ENCODE measurements at regions not wholly inside any gene's neighbourhood (a gene's known extent, or its start where the extent isn't known, plus 50 kb on each side); places are given as distances from the start of the nearest gene placed in this dataset.
"Not testable (repeated sequence)": the region's sequence is repeated elsewhere in the genome, so short reads cannot be mapped to it uniquely, and the experiment has no call there.

DNA sequence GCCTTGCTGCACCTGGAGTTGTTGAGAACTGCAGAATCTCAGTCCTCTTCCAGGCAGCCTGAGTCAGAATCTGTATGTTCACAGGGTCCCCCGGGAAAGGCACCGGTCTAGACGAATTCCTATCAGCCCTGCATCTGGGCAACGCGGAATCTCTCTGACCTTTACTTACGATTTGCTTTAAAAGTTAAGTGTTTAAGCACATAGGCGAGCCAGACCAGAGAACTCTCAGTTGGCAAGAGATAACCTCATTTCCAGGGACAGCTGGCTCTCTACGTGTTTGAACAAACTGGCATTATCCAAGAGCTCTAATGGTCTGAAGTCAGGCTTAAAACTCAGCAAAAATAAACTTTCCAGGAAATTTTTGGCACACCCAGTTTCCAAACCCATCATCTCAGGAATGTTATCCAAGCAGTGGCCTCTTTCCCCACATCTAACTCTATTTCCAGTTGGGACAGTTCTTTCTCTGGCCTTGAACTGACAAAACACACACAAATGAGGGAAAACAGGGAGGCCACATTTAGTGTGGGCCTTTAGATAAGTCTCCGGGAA is 53.4 kb downstream of the HES1 start:
- DNase-seq: no peak

GRCh38 chr3:194191850-194192249 is 55.9 kb downstream of the HES1 start:
- not testable (repeated sequence) for DNase-seq

DNA sequence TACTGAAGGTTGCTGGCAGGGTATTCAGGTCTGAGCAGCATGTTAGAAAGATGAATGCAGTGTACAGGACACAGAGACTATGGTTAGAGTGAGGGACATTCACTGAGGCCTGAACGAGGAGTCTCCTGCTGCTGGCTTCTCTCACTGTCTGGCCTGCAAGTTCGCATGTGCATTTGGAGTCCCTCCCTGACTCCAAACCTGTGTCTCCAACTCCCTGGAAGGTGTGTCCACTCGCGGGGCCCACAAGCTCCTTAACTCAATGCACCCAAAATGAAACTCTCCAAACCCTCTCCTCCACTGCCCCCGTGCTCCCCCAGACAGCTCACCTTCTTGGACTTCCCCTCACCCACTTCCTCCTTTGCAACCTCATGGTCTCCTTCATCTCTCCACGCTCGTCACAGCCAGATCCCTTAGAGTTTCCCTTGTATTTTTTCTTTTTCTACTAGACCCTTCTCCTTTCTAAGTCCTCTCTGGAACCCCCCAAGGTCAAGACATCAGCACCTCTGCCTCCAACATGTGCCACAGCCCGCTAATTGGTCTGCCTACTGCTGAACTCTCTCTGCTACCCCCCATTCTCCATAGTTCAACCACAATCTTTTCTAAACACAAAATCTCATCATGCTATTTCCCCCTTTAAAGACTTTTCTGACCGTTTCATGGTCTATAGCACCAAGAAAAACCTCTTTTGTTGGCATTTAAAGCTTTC is 58.3 kb downstream of the HES1 start:
- DNase-seq: no peak

- no peak for DNase-seq
Observed at GRCh38 chr3:194194757-194195085, 58.8 kb downstream of the HES1 start.

DNA sequence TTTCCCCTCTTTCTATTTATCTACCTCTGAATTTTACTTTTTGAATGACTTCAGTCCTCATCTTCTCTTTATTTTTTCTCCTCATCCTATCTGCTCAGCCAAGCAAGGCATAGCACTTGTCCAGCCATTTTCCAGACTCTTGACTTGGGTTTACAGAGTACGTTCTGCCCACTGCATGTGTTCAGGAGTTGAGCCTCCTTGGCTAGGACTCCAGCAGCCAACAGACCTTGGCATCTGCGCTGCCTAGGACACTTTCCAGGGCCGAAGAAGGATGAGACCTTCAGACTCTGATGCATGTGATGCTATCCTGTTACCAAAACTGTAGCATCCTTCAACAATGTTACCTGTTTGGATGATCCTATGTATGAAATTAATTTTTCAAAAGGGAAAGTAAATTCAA is 59.7 kb downstream of the HES1 start:
- no peak for DNase-seq

- no peak for DNase-seq
Observed at GRCh38 chr3:194196876-194197275, 60.9 kb downstream of the HES1 start.

DNA sequence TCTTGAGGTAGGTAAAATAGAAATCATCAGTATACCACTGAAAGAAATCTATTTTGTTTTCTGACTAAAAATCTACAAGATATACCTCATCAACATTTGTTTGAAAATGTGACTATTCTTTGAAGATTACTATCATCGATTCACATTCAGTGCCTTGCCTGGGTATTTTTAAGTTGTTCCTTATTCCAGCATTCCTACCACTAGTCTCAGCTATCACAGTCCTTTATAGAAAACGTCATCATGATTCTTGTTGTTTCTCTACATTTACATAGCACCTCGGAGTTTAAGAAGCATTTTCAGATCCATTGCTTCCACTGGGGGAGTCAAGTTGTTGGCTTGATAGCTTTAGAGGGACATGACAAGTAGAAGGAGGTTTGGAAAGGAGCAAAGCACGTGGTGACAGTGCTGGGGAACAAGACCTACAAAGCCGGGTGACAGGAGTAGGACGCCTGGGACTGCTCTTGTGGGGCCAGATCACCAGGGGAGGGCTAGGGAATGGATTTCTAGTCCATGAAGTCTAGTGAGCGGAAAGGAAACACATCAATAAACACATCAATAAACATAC is 61.5 kb downstream of the HES1 start:
- DNase-seq: no peak

DNA sequence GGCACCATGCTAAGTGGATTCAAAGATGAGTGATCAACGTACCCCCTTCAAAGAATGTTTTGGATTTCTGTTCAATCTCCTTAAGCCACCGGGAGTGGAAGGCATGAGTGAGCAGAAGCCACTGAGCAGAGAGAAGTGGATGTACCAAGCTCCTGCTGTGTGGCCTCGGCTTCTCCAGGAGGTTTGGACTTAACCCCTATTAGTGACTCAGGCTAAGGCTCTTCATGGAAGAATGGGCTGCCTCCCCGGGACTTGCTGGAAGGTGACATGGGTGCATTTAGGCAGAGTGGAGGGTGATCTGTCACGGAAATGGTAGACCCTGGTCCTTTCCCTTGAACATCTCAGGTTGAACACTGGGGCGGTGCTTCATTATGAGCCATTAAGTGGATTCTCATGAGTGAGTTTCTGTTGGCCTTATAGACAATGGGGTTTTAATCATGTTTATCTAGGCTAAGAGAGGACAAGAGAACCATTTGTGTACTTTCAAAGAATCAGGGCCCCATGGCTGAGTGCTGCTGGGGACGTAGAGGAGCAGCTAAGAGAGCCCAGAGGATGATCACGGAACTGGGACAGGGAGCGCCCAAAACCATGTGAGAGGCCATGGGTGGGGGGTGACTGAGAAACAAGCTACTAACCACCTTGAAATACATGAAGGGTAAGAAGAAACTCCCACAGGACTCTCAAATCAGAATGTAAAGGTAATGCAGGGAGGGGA is 62.2 kb downstream of the HES1 start:
- no peak for DNase-seq

DNA sequence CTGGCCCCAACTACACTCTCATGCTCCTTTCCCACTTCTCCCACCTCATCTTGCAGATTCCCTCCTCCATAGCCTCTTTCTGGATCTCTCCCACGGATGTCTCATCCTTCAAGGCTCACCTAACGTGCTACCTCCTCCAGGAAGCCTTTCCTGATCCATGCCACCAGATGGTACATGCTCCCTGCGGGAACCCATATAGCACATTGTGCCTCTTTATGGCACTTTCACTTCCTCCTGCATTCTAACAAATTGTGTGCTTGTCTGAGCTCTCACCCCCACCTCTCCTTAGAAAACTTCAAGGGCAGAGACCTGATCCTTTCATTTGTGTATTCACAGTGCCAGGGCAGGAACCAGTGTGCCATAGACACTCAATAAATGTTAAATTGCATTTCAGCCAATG is 63.0 kb downstream of the HES1 start:
- no peak for DNase-seq

DNA sequence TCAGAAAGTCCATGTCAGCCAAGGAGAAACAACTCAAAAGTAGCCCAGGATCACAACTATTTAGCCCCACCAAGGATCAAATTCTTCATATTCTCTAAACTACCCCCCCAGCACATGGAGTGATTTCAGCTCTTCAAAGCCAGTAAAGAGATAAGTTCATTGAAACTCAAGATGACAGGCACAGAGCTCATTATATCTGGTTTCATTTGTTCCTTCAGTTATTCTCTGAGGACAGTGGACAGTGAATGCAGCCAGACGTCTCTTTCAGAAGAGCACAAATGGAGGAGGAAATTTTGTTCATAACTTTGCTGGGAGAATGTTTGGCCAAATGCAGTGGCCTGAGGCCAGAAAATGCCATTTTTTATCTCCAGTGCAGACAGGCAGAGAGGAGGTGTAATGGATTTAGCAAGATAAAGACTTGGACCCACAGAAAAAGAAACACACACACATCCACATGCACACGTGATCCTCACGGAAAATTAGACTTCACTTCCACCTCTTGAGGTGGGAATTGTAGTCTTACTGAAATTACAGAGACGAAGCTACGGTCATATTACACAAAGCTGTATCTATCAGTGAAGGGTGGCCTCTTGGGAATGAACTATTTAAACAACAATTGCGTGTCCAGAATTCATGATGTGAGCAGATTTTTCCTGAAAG is 64.6 kb downstream of the HES1 start:
- DNase-seq: no peak

GRCh38 chr3:194201953-194202666 is 66.2 kb downstream of the HES1 start:
- DNase-seq: no peak

GRCh38 chr3:194203482-194204041 is 67.6 kb downstream of the HES1 start:
- peak; percentile 17 for DNase-seq

DNA sequence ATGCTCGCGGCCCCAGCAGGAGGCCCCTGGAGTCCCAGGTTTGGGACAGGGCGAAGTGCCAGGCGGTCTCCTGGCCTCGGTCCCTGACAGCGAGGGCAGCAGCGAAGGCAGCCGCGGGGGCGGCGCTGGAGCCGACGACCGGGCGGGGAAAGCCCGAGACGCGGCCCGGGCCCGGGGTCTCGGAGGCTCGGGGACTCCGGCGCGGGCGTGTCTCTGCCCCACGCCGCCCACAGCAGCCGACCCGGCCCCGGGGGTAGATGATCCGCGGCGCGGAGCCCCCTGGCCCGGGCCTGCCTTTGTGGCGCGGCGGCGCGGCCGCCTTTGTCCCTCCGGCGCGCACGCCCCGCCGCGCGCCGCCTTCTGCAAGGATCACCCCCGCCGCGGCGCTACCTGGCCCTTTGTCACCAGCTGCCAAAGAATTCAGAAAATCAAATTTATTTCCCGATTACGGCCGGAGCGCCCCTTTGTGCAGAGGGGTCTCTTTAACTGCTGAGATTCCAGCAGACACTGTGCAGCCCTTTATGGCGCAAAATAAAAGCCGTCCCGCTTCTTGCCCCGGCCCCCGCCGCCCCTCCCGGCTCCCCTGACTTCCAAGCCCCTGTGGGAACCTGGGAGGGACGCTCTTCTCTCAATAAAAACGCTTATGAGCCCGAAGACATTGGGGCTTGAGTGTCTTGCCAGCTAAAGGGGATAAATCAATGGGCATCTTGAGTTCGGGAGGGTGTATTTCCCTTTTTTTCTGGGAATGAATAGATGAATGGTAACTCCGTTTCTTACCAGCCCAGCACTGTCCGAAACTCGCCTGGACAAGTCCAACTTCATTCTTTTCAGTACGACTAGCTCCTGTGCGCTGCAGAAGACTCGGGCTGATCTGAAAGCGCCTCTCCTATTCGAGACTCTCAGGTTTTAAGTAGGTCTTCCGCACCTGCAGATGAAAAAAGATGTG is 68.4 kb downstream of the HES1 start:
- peak; percentile 64 for DNase-seq

DNA sequence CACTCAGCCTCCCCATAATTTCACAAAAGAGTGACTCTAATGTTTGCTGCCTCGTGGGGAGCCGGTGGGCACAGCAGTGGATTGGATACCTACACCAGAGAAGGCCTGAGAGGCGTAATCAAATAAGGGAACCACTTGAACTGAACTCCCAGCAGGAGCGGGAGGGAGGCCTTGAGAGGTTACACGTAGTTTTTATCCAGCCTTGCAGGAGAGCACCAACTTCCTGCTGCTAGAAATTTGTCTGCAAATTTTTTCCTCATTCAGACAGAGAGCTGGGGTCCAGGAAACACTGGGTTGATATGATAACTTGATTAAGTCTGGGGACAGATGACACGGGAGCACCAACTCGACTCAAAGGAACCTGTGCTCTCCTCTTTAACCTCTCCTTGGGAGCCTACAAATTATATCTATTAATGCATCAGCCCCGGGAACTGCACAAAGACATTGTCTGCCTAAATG is 69.8 kb downstream of the HES1 start:
- DNase-seq: peak; percentile 89

GRCh38 chr3:194206320-194206719 is 70.4 kb downstream of the HES1 start:
- DNase-seq: peak; percentile 46

- no peak for DNase-seq
Observed at GRCh38 chr3:194208709-194209108, 72.8 kb downstream of the HES1 start.

- no peak for DNase-seq
Observed at GRCh38 chr3:194212161-194212844, 76.4 kb downstream of the HES1 start.

DNA sequence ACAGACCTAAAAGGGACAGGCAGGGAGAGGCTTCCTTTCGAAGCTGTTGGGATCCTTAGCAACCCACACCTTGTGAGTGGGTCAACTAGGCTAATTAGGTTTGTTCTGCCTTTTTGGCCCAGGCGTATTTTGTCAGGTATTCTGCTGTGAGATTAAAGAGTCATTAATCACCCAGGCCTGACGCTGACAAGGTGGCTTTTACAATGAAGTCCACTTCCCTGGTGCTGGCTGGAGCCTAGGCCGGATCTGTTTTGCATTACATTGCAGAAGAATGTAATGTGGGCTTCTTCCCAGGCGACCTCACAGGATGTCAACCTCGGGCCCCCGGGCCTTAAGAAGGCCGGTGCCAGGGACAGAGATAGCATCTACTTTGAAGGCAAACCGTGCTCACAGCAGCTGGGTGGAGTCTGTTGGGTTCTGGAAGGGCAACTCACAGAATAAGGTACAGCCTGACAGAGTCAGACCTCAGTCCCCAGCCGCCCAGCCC is 76.9 kb downstream of the HES1 start:
- peak; percentile 53 for DNase-seq

DNA sequence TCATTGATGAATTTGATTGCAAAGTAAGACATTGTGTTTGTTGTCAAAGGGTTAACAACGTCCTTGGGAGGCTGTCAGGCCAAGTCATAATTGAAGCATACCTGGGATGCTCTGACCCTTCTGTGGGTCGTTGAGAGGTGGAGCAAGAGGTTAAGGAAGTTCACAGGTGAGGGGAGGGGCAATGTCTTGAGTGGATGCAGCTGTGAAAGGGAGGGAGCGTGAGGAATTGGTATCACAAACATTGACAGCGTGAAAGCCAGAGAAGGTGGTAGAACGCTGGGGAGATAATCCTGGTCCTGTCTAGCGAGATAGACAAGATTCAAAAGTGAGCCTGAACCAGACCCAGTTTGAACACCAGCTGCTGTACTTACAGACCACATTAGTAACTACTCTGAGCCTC is 79.4 kb downstream of the HES1 start:
- no peak for DNase-seq

DNA sequence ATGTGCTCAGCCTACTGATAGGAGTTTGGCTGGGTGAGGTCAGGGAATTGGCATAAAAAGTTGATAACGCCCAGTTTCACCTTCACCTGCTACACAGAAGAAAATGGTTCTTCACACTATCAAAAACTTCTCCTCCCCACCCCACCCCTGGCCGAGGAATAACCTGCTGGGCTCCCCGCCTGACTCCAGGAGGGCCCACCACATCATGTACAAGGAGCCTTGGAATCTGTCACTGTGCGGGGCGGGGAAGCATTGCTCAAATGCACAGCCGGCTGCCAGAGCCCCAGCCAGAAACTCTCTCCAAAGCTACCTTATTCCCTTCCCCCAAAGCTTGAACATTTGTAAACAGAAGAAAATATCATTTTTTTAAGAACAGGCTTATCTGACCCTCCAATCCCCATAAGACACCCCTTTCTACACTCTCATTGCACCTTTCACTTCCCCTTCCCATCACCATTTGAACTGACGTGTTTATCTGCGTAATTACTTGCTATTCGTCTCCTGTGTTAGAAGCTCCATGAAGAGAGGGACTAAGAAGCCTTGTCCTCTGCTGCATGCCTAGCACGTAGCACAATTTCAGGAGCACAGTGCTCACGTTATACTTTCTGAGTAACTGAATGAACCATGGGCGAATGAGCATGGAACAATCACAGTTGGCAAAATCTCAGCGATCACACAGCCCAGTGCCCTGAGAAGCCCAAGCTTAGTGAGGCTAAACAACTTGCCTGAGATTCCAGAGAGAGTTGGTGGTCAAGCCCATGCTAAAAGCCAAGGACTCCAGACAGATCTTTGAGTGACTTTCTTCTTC is 82.9 kb downstream of the HES1 start:
- no peak for DNase-seq

Data from hematopoietic multipotent progenitor cell treated with erythropoietin and hydrocortisone succinate and interleukin-3 and kit ligand, for 6 days (in vitro differentiated cells).